NCI-H524 treated with DMSO at 0.1 percent for 48 hours (cell line): ENCODE measurements at regions not wholly inside any gene's neighbourhood (a gene's known extent, or its start where the extent isn't known, plus 50 kb on each side); places are given as distances from the start of the nearest gene placed in this dataset.

Source experiments
- DNase-seq: peaks from one replicate; lab custom pipeline; 2025; lab: John Stamatoyannopoulos, UW

DNA sequence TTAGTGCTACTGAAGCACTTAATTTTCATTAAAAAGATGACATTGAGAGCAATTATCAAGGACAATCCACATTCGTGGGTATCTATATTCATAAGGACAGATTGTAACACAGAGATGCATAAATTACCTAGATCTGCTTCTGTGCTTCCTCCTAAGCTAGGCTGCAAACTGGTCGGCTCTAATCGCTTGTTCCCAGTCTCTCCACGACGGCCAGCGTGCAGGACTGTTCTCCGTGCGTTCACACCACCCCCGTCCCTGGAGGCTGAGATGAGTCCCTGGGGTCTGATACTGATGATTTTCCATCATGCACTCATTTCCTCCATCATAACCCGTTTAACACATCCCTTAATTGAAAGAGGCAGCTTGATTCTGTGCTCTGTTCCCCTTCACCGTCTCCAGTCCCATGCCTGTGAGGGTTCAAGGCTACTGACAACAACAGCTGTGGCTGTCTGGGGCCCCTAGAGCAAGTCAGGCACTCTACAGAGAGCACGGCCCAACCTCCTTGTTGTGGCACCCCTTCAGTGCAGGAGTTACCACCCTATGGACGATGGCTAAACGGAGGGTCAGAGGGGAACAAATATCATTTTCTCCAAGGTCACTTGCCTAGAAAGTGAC, 469.6 kb downstream of the NPHP4 start:
- no peak for DNase-seq

- DNase-seq, result no peak
Measured at GRCh38 chr1:5519366-5520135, 472.7 kb downstream of the NPHP4 start.

DNA sequence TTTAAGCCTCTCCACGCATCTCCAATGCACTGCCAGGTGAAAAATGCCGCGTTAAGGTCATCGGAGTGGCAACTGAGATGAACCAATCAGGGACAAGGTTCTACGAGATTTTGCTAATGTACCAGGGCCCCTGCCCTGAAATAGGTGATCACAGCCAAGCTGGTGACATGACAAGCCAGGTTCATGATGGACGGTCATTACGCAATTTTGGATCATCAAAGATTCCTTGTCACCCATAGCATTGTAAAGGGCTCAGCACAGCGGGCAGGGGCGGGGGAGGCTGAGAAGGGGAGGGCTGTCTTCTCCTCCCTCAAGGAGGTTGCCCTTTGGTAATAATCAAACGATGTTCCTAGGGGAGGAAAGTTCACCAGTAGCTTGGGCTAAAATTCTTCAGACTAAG, 475.5 kb downstream of the NPHP4 start:
- DNase-seq, result no peak

DNA sequence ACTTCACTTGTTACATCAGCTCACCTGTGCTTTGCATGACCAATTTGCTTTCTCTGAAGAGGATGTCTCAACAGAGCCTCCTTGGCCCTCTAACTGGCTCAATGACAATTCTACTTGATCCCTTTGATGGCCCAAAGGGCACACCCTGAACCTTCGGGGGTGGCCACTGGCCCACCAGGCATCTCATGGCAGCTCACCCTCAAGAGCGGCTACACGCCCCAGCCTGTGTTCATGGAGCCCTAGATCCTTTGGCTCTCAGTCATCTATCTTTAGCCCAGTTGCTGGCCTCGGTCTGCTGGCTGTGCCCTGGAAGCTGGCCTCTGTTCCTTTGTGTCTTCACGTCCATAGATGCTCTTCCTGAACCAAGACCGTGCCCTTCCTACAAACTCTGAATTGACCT, 476.7 kb downstream of the NPHP4 start:
- DNase-seq, result no peak

DNA sequence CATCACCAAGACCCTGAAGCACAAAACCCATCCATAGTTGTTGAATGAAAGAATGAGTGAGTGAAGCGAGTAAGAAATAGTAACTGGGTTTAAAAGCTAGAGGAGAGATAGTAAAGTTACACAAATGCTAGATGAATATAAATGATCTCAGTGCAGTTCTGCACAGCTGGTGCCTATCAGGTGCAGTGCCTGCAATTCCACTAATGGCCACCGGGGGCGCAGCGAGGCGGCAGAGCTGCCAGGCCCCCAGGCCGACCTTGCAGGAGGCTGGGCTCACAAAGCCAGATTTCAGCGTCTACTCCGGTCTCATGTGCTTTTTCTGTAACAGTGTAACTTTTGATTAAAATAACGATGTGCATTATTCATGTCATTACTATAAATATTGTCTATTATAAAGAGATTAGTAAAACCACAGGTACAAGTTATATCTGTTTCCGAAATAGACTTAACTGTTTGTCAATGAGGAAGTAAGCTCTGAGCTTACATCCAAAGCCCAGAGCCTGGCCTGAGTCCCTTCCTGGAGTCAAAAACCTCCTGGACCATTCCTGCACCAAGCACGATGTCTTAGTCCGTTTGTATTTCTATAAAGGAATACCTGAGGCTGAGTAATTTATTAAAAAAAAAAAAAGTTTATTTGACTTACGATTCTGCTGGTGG, 477.6 kb downstream of the NPHP4 start:
- DNase-seq, result no peak

GRCh38 chr1:5513846-5514526, 478.2 kb downstream of the NPHP4 start:
- no peak for DNase-seq

- no peak for DNase-seq
Measured at GRCh38 chr1:5513179-5513578, 479.0 kb downstream of the NPHP4 start.

DNA sequence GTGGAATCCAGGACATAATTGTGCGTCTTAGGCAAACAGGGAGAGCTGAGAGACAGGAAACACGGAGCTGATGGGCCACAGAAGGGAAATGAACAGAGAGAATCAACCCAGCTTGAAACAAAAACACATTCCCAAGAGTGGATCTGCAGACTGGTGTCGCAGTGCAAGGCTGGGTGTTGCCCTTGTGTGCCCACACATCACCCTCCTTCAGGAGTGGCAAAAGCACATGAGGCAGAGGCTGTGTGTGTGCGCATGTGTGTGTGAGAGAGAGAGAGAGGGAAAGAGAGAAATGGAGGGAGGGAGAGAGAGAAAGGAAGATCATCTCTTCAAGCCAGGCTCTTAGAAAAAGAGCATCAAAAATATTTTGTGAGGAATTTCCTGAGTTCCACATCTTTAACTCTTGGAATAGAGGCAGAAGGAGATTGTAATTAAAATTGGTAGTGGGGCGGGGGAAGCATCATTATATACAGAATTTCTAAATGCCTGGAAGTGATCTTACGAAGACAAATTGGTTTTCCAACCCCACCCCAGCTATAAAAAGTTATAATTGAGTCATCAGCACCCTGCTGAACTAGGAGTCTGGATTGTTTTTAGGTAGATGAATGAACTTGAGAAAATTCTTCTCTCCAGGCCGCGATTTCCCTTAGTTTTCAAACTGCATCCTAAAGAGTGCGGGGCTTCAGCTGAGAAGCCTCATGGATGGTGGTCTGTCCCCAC, 480.7 kb downstream of the NPHP4 start:
- DNase-seq, result no peak

DNA sequence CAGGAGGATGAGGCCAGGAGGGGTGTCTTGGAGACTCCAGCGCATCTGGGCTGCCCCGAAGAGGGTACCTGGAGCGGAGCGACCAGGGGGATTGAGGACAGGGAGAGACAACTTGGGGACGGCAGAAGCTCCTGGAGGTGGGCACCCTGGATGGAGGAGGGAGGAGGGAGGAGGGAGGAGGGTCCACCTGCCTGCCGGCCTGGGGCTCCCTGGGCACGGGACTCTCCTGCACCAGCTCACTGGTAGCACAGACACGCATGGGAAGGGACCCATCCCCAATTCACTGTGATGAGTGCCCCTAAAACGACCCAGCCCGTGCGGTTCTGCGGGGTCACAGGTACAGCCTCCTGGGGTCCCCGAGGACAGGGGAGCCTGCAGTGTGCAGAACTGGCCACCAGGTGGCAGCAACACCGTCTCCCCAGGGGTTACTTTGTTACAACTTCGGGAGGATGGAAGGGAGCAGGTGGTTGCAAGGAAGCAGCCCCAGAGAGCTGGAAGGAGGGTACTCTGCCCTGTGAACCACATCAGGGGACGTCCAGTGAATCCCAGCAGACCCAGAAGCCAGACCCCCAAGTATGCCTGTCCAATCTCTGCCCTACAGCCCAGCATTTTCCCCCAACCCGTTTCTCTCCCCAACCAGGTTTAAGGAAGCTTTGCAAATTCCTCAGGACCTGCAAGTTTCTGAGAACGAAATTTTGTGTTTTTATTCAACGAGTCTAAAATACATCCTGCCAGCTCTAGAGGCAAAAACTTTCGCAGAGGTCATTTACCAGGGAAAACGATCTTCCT, 482.4 kb downstream of the NPHP4 start:
- DNase-seq, result no peak

- no peak for DNase-seq
Measured at GRCh38 chr1:5508669-5509330, 483.4 kb downstream of the NPHP4 start.

- no peak for DNase-seq
Measured at GRCh38 chr1:5507340-5507739, 484.9 kb downstream of the NPHP4 start.

DNA sequence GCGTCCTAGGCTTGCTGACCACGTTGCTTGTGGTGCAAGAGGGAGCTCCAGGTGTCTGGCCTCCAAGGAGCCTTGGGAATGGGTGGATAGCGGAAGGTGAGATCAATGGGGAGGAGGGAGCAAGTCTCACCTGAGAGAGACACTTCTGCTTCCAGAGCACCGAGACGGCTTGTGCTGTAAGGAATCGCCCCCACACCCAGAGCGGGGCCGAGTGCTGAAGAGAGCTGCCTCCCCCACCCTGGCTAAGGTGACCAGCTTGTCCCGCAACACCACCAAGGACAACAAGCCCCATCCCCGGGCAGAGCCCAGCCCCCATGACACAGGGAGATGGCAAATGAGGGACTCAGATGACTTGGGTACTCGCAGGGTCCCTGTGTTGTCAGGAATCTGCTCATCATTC, 485.6 kb downstream of the NPHP4 start:
- DNase-seq, result no peak

DNA sequence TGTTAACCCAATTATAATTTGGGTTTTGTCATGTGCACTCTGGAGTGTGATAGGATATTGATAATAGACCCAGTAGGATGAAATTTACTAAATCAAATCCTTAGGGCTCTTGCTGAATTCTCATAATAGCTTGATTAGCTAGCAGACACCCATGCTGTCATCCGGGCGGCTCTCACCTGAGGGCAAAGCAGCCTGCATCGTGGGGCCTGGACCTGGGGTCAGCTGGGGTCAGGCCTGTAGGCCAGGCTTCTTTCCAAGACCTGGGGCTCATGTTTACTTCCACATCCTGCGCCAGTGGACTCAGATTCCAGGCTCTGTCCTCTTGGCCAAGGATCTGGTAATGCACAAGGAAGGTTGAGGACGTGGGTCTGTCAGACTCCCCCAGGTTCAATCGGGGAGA, 486.3 kb downstream of the NPHP4 start:
- DNase-seq, result no peak

- DNase-seq, result no peak
Measured at GRCh38 chr1:5504364-5504740, 487.9 kb downstream of the NPHP4 start.

DNA sequence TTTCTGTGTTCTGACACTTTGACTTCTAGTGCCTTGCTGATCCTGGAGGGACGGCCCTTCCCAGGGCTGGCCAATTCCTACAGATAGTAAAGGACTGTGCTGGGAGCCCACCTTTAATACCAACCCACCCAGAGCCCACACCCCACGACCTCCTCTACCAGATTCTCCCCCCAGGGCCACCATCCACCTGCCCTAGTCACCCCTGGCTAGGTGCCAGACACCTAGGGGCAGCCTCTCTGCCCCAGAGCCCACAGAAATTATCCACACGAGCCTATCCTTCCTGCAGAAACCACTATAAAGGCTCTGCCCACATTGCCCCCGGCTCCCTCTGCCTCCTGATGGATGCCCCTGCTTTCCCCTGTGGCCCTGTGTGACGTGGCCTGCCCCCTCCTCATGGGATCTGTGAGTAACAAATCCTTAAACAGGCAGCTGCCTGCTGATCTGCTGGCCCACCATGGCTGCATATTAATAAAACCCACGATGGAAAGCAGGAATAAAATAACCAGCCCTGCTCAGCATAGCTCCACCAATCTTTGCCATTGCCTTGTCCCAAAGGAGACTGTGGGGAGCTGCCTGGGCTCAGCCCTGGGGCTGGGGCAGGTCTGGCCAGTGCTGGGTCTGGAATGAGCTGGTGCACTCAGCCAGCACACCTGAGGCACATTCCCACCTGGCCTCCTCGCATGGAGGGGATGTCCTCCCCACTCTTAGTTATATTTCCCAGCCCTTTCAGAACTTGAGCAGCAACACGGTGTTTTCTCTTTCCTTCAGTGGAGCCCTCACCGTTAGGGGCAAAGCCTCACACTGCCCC, 488.5 kb downstream of the NPHP4 start:
- no peak for DNase-seq

- no peak for DNase-seq
Measured at GRCh38 chr1:5502311-5503194, 489.7 kb downstream of the NPHP4 start.

DNA sequence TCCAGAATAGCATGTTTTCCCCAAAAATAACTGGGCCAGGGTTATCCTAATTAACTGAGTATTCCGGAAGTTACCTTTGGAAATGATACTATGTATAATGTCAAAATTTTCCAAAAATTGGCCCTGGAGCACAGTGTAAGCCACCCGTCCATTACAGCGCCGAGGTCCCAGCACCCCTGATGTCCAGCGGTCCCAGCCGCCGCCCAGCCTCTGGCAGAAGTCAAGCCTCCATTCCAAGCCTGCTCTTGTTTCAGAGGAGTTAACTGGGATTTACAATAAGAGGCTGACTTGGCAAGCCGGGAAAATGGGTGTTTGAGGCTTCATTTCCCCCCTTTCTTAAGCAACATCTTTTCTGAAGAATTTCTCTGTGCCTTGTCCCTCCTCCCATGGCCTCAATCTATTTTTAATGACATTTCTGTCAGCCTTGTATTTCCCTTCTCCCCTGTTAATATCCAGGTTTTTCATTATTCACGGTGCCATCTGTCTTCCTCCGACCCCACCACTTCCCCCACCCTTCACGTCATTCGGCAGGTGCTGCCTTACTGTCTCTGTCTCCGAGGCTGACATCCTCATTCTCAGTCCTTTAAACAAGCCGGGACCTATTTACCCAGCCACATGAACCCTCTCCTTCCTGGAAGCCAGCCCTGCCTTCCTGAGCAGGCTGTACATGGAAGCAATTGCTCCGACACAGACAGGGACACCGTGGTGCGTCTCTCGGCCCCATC, 490.9 kb downstream of the NPHP4 start:
- DNase-seq, result no peak

DNA sequence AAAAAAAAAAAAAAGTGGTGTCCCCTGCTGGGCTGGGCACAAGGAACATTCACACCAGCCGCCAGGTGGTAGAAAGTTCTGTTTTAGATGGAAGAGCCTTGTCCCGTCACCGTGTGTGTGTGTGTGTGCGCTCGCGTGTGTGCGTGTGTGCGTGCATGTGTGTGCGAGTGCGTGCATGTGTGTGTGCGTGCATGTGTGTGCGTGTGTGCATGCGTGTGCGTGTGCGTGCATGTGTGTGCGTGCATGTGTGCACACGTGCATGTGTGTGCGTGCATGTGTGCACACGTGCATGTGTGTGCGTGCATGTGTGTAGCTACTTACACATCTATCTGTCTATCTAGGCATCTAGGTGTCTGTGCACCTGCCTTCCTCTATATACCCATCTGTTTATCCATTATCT, 491.7 kb downstream of the NPHP4 start:
- no peak for DNase-seq
